HEK293T (cell line): ENCODE measurements at regions not wholly inside any gene's neighbourhood (a gene's known extent, or its start where the extent isn't known, plus 50 kb on each side); places are given as distances from the start of the nearest gene placed in this dataset.

Source experiments
- CTCF ChIA-PET: fragments of 350-600 bp; formaldehyde crosslinking; extraction: SDS; loops from one replicate; lab custom pipeline; 2021; ENCODE audit warnings: antibody characterized with exemption, inconsistent platforms; lab: Yijun Ruan, JAX
- POLR2A ChIA-PET: fragments of 350-600 bp; formaldehyde crosslinking; extraction: SDS; loops from one replicate; lab custom pipeline; 2020; ENCODE audit warnings: antibody characterized with exemption, inconsistent platforms; lab: Yijun Ruan, JAX
- DNase-seq: peaks from one replicate; pipeline ENCODE4 v3.0.0; 2012; ENCODE audit warnings: mixed read lengths; ENCODE audit errors: extremely low spot score
- ARNT ChIP-seq: fragments of 450-650 bp; IDR thresholded peaks from 2 replicates; pipeline ENCODE4 v1.6.1; 2017; ENCODE audit warnings: mild to moderate bottlenecking
- BHLHE40 ChIP-seq: fragments of 450-650 bp; IDR thresholded peaks from 2 replicates; pipeline ENCODE4 v1.6.1; 2016; ENCODE audit warnings: mild to moderate bottlenecking, moderate library complexity, borderline replicate concordance
- CTBP1 ChIP-seq: fragments of 450-650 bp; IDR thresholded peaks from 2 replicates; pipeline ENCODE4 v1.6.1; 2016; ENCODE audit warnings: borderline replicate concordance
- ELF4 ChIP-seq: fragments of 450-650 bp; IDR thresholded peaks from 2 replicates; pipeline ENCODE4 v1.6.1; 2017; ENCODE audit warnings: antibody characterized with exemption
- FOXA1 ChIP-seq: fragments of 450-650 bp; IDR thresholded peaks from 2 replicates; pipeline ENCODE4 v1.6.1; 2016; ENCODE audit warnings: mild to moderate bottlenecking
- FOXK2 ChIP-seq: fragments of 450-650 bp; IDR thresholded peaks from 2 replicates; pipeline ENCODE4 v1.6.1; 2016; ENCODE audit warnings: mild to moderate bottlenecking
- FOXM1 ChIP-seq: fragments of 450-650 bp; IDR thresholded peaks from 2 replicates; pipeline ENCODE4 v1.6.1; 2017; ENCODE audit warnings: mild to moderate bottlenecking, borderline replicate concordance
- HDGF ChIP-seq: fragments of 450-650 bp; IDR thresholded peaks from 2 replicates; pipeline ENCODE4 v1.6.1; 2017; ENCODE audit warnings: antibody characterized with exemption, borderline replicate concordance
- L3MBTL2 ChIP-seq: fragments of 450-650 bp; conservative IDR thresholded peaks from 2 replicates; pipeline ENCODE4 v1.6.1; 2016; ENCODE audit warnings: mild to moderate bottlenecking
- LEF1 ChIP-seq: fragments of 450-650 bp; IDR thresholded peaks from 2 replicates; pipeline ENCODE4 v1.6.1; 2017; ENCODE audit warnings: mild to moderate bottlenecking, borderline replicate concordance
- NFRKB ChIP-seq: fragments of 450-650 bp; IDR thresholded peaks from 2 replicates; pipeline ENCODE4 v1.6.1; 2016; ENCODE audit warnings: mild to moderate bottlenecking, moderate library complexity
- SP1 ChIP-seq: fragments of 450-650 bp; IDR thresholded peaks from 2 replicates; pipeline ENCODE4 v1.6.1; 2017
- SUZ12 ChIP-seq: fragments of 450-650 bp; IDR thresholded peaks from 2 replicates; pipeline ENCODE4 v1.6.1; 2016; ENCODE audit warnings: mild to moderate bottlenecking
- TARDBP ChIP-seq: fragments of 450-650 bp; IDR thresholded peaks from 2 replicates; pipeline ENCODE4 v1.6.1; 2016
- ZNF384 ChIP-seq: fragments of 450-650 bp; IDR thresholded peaks from 2 replicates; pipeline ENCODE4 v1.6.1; 2016
- TF ChIP-seq, protein P1 (sequence below): fragments of 450-650 bp; IDR thresholded peaks from 2 replicates; pipeline ENCODE4 v1.6.1; 2016

DNA sequence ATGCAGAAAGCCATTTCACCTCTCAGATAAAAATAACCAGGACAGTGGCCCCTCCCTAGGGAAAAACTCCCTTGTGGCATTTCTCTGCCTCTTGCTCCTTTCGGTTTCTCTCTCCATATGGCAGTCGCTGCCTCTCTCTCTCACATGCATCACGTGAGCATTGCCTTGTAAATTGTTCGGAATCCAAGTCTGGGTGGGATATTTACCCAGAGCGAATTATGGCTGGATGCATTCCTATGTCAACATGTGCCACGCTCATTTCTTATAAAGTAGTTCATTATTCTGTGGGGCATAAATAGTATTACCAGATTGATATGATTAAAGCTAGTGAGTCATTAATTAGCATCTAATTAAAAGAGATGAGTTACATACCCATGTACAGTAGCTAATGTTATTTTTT lies 392.9 kb downstream of the INSC start:
- ChIA-PET POLR2A (no interaction called here), CTCF (no interaction called here)
- no peak for DNase-seq

GRCh38 chr11:15509082-15509481 lies 394.4 kb downstream of the INSC start:
- POLR2A ChIA-PET = no interaction called here
- no peak for DNase-seq
- TF ChIP-seq FOXA1 (no peak), SUZ12 (no peak), ZNF384 (no peak), L3MBTL2 (no peak), CTBP1 (no peak), FOXK2 (no peak), TARDBP (no peak), FOXM1 (no peak), HDGF (no peak), BHLHE40 (no peak), ELF4 (no peak), LEF1 (no peak), ARNT (no peak), NFRKB (no peak)
- TF ChIP-seq, protein P1, sequence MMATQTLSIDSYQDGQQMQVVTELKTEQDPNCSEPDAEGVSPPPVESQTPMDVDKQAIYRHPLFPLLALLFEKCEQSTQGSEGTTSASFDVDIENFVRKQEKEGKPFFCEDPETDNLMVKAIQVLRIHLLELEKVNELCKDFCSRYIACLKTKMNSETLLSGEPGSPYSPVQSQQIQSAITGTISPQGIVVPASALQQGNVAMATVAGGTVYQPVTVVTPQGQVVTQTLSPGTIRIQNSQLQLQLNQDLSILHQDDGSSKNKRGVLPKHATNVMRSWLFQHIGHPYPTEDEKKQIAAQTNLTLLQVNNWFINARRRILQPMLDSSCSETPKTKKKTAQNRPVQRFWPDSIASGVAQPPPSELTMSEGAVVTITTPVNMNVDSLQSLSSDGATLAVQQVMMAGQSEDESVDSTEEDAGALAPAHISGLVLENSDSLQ = no peak
- CTCF ChIA-PET = no interaction called here

More for the DNA sequence above, 392.9 kb downstream of the INSC start:
- TF ChIP-seq SP1 (no peak), ARNT (no peak), NFRKB (no peak), CTBP1 (no peak), FOXM1 (no peak), LEF1 (no peak), ZNF384 (no peak), HDGF (no peak), FOXA1 (no peak), SUZ12 (no peak), FOXK2 (no peak), L3MBTL2 (no peak), ELF4 (no peak), BHLHE40 (no peak), TARDBP (no peak)
- TF ChIP-seq, protein P1 = no peak

- TF ChIP-seq SUZ12 = no peak
- TF ChIP-seq BHLHE40 = no peak
- TF ChIP-seq ZNF384 = no peak
- TF ChIP-seq NFRKB = no peak
- no peak for TF ChIP-seq FOXM1
- TF ChIP-seq FOXK2 = no peak
- TF ChIP-seq FOXA1 = no peak
- no peak for TF ChIP-seq L3MBTL2
- no peak for TF ChIP-seq ARNT
- no peak for TF ChIP-seq ELF4
- no peak for TF ChIP-seq LEF1
- POLR2A ChIA-PET = no interaction called here
- CTCF ChIA-PET = no interaction called here
- no peak for DNase-seq
Measured at GRCh38 chr11:15519124-15519791, 404.5 kb downstream of the INSC start.

GRCh38 chr11:15519911-15520310 lies 405.2 kb downstream of the INSC start:
- CTCF ChIA-PET = no interaction called here
- TF ChIP-seq ELF4 (no peak), ZNF384 (no peak), NFRKB (no peak), SP1 (no peak), FOXM1 (no peak), HDGF (no peak), ARNT (no peak), SUZ12 (no peak), L3MBTL2 (no peak), TARDBP (no peak), BHLHE40 (no peak), CTBP1 (no peak), FOXA1 (no peak)
- TF ChIP-seq, protein P1 = no peak
- no peak for DNase-seq
- POLR2A ChIA-PET = no interaction called here

GRCh38 chr11:15523543-15523942 lies 408.8 kb downstream of the INSC start:
- ChIA-PET CTCF (interaction anchor here (0.7 kb wide), 1 partner anchor 615 kb away, joined by 3 read pairs; no protein-coding TSS in a partner anchor), POLR2A (no interaction called here)
- TF ChIP-seq LEF1 (no peak), NFRKB (no peak), BHLHE40 (no peak), FOXK2 (no peak), SUZ12 (no peak), L3MBTL2 (no peak), FOXA1 (no peak), ZNF384 (peak; percentile 84), CTBP1 (peak; percentile 85), ARNT (no peak), ELF4 (no peak), SP1 (no peak), HDGF (no peak), FOXM1 (no peak), TARDBP (no peak)
- TF ChIP-seq, protein P1 = peak; percentile 96
- peak; percentile 23 for DNase-seq
